ENCODE measurements at regions not wholly inside any gene's neighbourhood (a gene's known extent, or its start where the extent isn't known, plus 50 kb on each side); places are given as distances from the start of the nearest gene placed in this dataset.
"Not testable (repeated sequence)": the region's sequence is repeated elsewhere in the genome, so short reads cannot be mapped to it uniquely, and the experiment has no call there.

GRCh38 chr12:63038713-63039100, 103.8 kb upstream of the PPM1H start:
- no peak for DNase-seq (ENCODE audit: low spot score)

GRCh38 chr12:63037746-63038712, 103.1 kb upstream of the PPM1H start:
- DNase-seq (ENCODE audit: low spot score) = no peak

- no peak for DNase-seq (ENCODE audit: low spot score)
Observed at GRCh38 chr12:63036974-63037335, 102.0 kb upstream of the PPM1H start.

GRCh38 chr12:63036216-63036973, 101.4 kb upstream of the PPM1H start:
- DNase-seq (ENCODE audit: low spot score) = no peak

GRCh38 chr12:63034601-63035000, 99.7 kb upstream of the PPM1H start:
- DNase-seq (ENCODE audit: low spot score) = no peak

GRCh38 chr12:63029676-63030075, 94.7 kb upstream of the PPM1H start:
- no peak for DNase-seq (ENCODE audit: low spot score)

- DNase-seq (ENCODE audit: low spot score) = no peak
Observed at GRCh38 chr12:63028951-63029350, 94.0 kb upstream of the PPM1H start.

GRCh38 chr12:63025116-63025515, 90.2 kb upstream of the PPM1H start:
- DNase-seq (ENCODE audit: low spot score) = no peak

- DNase-seq (ENCODE audit: low spot score) = no peak
Observed at GRCh38 chr12:63023926-63024325, 89.0 kb upstream of the PPM1H start.

GRCh38 chr12:63021116-63021515, 86.2 kb upstream of the PPM1H start:
- DNase-seq (ENCODE audit: low spot score) = no peak

- DNase-seq (ENCODE audit: low spot score) = no peak
Observed at GRCh38 chr12:63020269-63020668, 85.3 kb upstream of the PPM1H start.

- DNase-seq (ENCODE audit: low spot score) = no peak
Observed at GRCh38 chr12:63018273-63018672, 83.3 kb upstream of the PPM1H start.

- no peak for DNase-seq (ENCODE audit: low spot score)
Observed at GRCh38 chr12:63013302-63013701, 78.4 kb upstream of the PPM1H start.

GRCh38 chr12:63010698-63011097, 75.7 kb upstream of the PPM1H start:
- DNase-seq (ENCODE audit: low spot score) = no peak

- DNase-seq (ENCODE audit: low spot score) = no peak
Observed at GRCh38 chr12:63008372-63008771, 73.4 kb upstream of the PPM1H start.

GRCh38 chr12:63007726-63008125, 72.8 kb upstream of the PPM1H start:
- DNase-seq (ENCODE audit: low spot score) = no peak

- DNase-seq (ENCODE audit: low spot score) = no peak
Observed at GRCh38 chr12:63006536-63006935, 71.6 kb upstream of the PPM1H start.

GRCh38 chr12:63005382-63005781, 70.4 kb upstream of the PPM1H start:
- DNase-seq (ENCODE audit: low spot score) = no peak

GRCh38 chr12:63003223-63003819, 68.4 kb upstream of the PPM1H start:
- DNase-seq (ENCODE audit: low spot score) = no peak

GRCh38 chr12:63002059-63002458, 67.1 kb upstream of the PPM1H start:
- not testable (repeated sequence) for DNase-seq (ENCODE audit: low spot score)

- DNase-seq (ENCODE audit: low spot score) = no peak
Observed at GRCh38 chr12:62998454-62998853, 63.5 kb upstream of the PPM1H start.

GRCh38 chr12:62995097-62995496, 60.1 kb upstream of the PPM1H start:
- DNase-seq (ENCODE audit: low spot score) = no peak

- no peak for DNase-seq (ENCODE audit: low spot score)
Observed at GRCh38 chr12:62986844-62987243, 51.9 kb upstream of the PPM1H start.

Measured in Ammon's horn (tissue), 1 donor.